ENCODE measurements at regions not wholly inside any gene's neighbourhood (a gene's known extent, or its start where the extent isn't known, plus 50 kb on each side); places are given as distances from the start of the nearest gene placed in this dataset.
A peak's percentile ranks its signal among the peaks of the same experiment; 100 is the strongest.

DNA sequence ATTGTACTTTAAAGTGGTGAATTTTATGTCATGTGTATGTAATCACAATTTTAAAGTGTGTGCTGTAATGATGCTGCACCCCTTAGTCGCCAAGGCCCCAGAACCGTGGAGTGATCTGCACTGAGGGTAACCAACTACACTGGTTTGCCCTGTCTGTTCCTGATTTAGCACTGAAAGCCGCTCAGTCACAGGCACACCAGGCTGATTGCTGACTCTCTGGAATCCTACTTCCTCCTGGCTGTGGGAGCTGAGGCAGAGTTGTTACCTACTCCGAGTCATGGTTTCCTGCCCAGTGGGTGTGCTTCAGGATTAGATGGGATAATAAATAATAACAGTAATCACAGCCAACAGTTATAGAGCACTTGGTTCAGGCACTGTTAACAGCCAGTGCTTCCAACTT lies 645.4 kb downstream of the BCOR start:
- no peak for DNase-seq

DNA sequence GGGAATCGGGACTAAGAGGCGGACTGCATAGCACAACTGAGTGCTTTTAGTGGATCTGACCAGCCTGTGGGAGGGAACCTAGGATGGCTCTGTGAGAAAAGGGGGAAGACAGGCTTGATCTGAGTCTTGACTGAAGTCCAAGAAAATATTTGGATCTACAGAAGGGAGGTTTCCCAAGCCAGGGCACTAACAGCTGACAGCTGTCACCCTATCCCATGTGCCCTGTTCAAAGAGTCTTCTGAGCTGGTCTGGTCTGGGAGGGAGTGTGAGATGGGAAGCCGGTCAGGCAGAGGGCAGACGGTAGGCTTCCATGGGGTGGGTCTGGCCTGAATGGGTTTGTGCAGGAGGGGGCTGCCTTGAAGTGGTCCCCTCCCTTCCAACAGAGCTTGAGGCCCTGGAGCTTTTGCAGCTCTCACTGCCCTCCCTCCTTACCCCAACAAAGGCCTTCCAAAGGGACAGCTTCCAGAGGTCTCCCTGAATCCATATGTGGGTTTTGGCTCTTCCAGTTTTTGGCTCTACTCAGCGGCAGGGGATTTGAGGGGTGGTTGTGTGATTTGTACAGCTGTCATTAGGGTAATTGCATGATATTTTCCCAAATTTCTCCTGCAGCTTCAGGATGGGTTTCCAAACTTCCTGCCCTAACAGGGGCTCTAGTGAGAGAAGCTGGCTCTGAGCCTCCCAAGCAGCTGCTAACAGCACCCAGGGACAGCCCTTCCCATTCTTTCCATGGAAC lies 643.7 kb downstream of the BCOR start:
- DNase-seq = no peak

DNA sequence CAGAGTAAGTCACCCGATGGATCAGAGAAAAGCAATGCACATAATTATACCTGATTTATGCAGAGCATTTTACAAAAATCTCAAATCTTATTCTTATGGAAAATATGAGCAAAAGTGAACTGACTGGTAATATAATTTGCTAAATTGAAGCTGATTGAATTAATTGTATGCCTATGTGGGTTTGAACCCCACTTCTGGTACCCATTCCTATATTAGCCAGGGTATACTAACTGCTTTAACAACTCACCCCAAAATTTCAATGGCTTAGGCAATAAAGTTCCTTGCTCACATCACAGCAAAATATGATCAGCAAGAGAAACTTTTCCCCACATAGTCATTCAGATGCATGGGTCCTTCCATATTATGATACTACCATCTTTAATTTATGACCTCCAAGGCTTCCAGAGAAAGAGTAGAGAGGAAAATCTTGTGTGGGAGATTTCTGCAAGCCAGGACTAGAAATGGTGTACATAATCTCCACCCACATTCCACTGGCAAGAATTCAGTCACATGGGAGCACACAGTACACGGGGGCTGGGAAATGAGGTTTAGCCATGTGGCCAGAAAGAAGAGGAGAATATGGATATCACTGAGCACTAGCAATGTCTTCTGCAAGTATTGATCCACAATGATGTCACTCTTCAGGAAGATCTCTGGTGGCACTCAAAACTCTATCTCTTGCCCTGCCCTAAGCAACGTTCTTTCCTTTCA lies 640.7 kb downstream of the BCOR start:
- no peak for DNase-seq

DNA sequence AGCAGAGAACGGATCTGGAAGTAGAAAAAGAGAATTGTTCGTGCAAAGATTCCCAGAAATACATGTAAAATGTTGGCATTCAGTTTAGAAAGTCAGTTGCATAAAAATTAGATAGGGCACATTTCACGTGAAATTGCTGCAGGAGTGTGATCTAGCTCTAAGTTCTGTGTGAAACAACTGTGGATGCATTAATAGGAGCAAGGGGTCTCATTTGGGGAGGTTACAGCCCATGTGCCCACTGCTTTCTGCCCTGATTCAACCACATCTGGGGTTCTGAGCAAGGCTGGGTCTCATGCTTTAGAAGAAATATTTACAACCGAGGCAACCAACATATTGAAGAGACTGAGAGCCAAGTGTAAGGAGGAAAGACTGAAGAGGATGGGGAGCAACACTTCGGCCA lies 639.0 kb downstream of the BCOR start:
- no peak for DNase-seq

DNA sequence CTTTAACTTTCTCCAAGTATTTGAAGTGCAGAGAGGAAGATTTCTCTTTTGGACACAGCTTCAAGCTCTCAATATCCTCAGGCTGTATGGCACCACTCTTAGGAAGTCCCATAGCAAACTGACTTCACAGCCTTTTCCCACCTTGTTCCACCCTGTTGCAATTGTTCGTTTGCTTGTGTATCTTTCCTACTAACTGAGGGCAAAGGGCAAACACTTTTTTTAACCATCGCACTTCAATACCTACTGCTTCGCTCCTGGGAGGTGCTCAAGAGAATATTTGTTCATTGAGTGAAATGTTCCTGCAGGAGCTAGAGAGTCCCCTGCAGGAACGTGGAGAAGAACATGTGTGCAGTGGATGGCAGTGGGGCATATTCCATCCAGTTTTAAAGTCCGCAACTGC lies 638.6 kb downstream of the BCOR start:
- no peak for DNase-seq

DNA sequence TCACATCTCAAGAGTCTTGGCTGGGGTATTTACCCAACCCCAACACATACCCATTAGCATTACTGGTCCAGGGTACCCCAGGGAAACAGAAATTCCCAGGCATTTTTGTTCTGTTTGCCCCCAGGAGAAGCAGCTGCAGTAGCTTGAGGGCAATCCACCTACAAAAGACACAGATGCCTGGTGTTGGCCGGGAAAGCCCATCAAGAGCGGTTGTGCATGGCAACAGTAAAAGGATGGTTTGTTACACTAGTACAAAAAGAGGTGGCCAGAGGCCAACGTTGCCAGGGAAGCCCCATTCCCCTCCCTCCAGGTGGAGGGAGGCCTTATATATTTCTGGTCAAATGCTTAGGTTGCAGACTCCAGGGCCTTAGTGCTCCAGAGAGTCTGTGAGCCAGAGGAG lies 637.8 kb downstream of the BCOR start:
- DNase-seq = no peak

DNA sequence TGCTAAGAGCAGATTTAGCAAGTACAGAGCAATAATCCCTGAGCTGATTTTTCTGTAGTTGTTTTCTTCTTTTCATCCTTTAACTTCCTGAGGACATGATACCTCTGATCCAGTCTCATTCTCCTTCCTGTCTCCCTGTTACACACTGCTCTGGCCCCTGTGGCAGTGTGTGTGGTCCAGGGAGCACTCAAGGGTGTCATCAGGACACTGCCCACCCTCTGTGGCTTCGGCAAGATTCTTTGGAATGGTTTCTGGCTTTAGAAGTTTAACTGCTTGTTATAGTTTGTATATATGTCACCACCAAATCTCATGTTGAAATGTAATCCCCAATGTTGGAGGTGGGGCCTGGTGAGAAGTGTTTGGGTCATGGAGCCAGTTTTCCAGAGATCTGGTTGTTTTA lies 637.3 kb downstream of the BCOR start:
- no peak for DNase-seq

DNA sequence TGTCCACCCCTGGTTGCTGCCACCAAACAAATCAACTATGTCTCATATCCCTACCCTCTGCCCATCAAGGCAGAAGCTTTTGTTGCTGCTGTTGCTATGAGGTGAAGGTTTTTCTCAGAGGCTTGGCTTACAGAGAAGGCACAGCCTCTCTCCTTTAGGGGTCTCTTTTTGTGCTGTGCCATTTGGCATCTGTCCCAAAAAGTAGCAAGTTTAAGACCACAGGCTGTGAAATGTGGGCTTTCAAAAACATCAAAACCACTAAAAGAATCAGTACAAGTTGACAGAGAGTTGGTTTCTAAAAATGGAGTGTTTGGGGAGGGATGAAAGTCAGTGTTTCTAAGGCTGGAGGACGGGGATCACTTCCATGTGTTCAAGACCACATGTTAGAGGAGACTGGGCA lies 634.9 kb downstream of the BCOR start:
- DNase-seq = no peak

DNA sequence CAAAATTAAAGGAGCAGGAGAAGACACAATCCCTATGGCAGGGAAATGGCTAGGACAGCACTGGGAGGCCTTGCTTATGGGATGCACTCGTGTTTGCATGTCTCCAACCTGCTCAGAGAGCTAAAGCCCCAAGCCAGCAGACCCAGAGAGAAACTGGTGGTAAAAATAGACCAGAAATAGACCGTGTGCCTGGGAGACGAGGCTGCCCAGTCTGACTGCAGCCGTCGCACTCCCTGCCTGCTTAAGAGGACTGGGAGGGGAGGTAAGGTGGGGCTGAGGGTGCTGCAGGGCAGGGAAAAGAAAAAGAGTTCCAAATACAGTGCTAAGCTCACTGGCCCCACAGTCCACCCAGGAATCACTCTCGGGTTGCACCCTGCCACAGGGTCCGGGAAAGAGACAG lies 633.5 kb downstream of the BCOR start:
- no peak for DNase-seq

DNA sequence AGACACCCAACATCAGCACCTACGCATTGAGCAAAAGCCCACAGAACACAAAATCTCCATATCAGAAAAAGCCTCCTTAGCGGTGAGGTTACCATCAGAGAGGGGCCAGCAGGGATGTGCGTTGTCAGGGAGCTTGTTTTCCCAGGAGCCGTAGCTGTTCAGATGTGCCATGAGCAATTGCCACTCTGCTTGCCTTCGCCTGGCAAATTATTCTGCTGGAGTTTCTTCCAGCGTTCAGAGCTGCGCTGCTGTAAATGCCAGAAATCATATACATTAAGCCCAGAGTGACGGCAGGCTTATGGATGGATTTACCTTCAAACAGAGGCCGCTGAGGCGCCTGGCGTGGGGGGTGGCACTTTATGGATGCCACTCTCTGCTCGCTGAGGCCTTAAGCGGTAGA lies 632.3 kb downstream of the BCOR start:
- DNase-seq = no peak

DNA sequence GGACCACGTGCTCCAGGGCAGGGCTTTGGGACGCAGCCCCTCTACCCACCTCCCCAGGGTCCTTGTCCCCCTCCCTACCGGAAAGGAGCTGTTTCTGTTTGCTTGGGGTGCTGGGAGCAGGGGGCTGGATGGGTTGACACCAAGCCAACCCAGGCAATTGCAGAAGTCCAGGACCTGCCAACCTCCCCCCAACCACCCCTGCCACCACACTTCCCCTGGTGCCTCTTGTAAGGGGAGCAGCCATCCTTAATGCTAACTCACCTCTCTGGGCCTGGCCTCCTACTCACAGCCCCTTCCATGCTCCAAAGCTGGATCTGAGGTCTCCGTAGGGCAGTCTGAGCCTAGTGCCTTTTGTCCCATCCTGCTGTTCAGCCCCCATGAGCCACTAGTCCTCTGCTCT lies 631.9 kb downstream of the BCOR start:
- DNase-seq = no peak

DNA sequence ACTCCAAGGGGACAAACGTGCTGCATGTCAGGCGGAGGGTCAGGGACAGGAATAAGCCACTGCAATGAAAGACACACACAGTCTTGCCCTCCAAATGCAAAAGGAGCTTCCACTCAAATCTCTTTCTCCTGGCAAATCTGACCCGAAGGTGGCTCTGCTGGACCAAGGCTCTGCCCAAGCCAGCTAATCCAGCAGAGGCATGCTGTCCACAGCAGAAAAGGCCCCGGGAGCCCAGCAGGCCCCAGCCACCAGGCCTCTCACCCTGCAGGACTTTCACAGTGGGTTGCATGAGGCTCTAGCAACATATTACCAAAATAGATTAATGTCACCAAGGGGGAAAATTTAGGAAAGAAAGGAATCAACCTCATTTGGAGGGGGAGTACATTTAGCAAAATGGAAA lies 628.6 kb downstream of the BCOR start:
- DNase-seq = no peak

DNA sequence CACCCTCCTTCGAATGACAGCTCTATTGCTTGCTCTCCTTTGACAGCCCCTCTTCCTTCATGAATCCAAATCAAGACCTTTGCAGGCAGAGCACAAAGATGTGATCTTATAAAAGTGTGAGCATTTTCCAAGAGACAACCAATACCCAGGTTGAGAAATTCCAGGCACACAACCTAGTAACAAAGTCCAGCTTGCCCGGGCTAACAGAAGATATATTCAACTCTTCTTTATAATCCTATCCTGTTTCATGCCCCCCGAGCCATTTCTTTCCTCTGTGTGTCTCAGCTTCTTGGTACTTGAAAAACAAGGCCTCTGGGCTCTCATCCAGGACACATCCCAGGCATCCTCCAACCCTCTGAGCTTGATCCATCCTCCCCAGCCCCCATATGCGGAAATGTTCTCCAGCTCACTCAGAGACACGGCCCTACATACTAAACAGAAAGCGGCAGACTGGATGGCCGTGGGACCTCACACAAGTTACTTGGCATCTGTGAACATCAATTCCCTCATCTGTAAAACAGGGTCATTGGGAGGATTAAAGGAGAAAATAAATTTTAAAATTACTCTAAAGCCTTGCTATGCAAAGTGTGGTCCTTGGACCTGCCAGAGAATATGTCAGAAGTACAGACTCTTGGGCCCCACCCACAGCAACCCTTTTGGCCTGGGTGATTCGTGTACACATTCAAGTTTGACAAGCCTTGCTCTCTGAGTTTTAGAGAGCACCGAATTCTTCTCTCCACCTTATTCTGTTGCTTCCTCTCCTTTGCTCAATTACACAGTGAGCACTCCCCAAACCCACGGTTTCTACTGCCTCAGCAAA lies 627.0 kb downstream of the BCOR start:
- no peak for DNase-seq

DNA sequence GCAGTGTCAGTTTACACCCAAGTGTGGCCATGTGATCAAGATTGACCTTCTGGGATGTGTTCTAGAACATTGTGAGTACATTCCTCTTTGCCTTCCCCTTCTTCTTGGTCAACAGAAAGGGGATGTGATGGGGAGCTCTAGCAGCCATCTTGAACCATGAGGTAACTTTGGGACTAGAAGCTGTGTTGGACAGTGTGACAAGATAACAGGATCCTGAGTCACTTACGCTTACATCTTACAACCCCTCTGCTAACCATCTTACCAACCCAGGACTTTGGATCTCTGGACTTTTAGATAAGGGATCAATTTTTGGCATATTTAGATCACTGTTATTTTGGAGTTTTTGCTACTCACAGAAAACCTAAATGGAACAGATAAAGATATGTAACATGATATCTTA lies 625.6 kb downstream of the BCOR start:
- DNase-seq = no peak

DNA sequence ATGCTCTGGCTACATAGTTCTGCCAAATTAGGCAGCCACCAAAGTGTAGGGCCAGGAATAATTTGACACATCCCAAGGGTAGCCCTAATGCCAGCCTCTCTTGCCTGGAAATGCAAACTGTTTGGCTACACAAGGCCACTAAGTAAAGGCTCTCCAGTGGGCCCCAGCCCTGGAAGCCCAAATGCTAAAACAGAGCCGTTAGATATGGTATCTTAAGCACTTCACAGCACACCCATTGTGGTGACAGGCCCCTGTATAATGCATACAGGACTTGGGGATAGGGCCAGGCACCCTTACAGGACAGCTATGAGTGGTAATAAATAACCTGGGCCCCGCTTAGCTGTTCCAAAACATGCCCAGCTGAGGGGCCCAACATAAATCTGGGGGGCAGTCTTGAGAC lies 623.9 kb downstream of the BCOR start:
- no peak for DNase-seq

DNA sequence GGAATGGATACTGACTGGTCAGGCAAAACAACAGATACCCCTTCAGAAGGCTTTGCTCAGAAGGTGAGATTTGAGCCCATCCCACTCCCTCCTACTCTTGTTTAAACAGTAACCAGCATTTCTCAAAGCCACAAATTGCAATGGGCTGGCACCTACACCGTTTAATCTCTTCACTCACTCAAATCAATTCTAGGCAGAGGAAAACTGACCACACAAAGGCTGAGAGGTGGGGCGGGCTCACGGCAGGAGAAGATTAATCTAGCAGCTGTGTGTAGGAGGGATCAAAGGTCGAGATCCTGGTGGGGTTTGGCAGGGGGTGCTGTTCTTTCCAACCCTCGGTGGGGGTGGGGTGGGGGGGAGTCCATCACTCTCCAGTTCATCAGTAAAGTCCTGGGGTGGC lies 622.4 kb downstream of the BCOR start:
- no peak for DNase-seq

DNA sequence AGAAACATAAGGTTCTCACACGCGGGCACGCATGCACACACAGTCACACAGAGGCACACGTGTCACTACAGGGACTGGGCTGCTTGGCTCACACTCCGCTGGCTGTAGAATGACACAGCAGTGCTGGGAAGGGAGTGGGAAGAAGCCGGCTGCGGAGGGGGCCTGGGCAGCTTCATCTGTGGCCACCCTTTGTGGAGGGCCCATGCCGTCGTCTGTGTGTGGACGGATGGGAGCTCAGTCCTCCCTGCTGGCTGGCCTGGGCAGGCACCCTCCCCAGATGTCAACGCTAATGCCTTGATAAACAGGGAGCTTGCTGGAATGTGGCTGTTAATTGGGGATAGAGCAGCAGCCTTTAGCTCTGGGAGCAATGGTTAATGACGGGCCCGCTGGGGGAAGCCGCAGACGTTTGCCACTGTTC lies 621.1 kb downstream of the BCOR start:
- DNase-seq = no peak

DNA sequence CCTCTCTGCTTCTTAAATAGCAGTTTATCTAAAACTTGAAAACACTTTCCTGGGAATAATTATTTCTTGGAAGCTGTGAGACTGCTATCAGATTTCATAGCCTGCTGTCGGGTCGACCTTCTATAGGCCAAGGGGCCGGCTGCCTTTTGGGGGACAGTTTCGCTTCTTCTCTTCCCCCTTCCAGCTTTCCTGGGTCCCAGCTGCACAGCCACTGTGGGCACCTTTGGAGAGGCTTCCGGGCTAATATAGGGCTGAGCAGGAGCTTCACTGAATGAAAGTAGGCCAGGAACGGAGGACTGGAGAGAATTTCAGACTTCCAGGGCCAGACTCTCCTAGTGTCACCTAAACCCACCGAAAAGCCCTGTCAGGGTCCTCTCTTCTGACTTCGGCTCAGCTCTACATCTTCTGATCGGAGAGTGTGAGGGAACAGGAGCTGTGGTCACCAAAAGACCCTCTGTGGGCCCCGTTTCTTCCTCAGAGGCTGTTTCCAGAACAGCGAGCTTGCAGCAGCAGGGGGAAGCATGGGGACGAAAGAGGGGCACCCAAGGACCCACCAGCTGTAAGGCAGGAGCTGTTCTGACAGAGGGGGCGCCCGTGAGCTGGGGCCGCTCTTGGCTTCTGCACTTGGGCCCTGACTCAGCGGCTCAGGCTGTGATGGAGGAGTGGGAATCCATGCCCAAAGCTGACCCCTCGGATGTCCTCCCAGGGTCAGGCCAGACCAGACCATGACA lies 620.6 kb downstream of the BCOR start:
- DNase-seq = no peak

DNA sequence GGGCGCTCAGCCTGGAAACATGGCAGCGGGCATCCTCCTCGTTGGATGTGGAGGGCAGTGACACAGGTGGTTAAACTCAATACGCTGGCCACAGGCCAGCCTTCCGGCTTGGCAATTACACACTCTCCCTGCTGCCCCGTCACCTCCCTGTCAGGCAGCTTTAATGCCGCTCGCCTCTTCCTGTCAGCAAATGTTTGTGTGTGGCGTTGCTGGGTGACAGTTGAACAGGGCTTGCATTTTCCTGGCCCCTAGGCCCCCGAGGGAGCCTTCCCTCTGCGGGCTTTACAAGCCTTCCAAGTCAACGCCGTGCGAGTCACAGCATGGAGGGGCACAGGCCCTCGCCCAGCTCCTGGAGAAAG lies 620.0 kb downstream of the BCOR start:
- DNase-seq = peak in 5 of 6 experiments; percentile 1 to 42 (median 16)

DNA sequence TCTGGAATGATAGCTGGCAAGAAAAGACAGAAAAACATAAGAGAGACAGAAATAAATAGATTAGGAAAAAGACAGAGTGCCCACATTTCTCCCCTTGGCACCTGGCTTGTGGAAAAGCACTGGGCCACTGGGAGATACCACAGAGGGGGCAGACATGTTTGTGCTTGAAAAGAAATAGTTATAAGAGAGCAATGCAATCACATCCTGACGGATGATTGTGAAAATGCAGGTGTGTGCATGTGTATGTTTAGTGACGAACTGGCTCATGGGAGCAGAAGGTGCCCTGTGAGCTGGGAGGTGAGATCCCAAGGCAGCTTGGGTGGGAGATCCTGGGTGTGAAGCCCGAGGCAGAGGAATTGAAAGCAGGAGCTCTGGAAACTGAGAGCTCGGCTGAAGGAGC lies 617.9 kb downstream of the BCOR start:
- DNase-seq = no peak

DNA sequence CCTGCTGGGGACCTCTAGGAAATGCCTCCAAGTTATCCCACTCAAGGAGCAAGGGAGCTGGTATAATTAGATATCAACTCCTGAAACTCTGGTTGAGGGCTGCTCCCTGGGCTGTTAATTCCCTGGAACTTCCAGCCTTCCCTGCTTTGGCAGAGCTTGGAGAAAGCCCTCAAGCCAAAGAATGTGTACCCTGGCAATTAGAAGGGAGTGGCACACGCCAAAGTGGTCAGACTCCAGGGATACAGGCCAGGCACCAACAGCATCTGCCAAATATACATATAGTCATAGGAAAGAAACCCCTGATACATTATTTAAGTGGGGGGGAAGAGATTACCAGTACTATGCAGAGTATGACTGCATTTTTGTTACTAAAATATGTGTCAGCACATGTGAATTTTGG lies 616.8 kb downstream of the BCOR start:
- no peak for DNase-seq

DNA sequence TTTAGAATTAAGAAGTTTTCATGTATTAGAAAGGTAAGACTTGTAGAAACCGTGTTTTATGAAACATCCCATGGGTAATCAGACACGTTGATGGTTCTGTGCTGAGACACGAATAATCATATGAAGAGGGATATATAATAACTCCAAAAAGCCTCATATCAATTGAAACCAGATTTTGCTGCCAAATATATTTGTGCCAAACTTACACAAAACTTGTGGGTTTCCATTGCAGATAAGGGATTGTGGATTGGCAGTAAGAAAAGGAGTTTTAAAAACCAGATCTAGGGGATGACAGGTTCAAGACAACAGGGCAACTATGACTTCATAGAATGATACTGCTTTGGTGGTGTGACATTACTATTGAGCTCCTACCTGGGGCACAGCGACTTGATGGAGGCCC lies 616.1 kb downstream of the BCOR start:
- DNase-seq = no peak

Data from stimulated activated naive CD4-positive, alpha-beta T cell (primary cell).